Right cardiac atrium (tissue), 5 donors: ENCODE measurements at regions not wholly inside any gene's neighbourhood (a gene's known extent, or its start where the extent isn't known, plus 50 kb on each side); places are given as distances from the start of the nearest gene placed in this dataset.

ENCODE experiments used
- ATAC-seq, 2 donors: fragments of 200-7000 bp; cut with Tn5 transposase; one replicate each; pipeline versions ENCODE4 v1.8.0 to v1.9.1; 2020; ENCODE audit warnings: moderate library complexity in 2 of 2, mild to moderate bottlenecking in 1 of 2
- DNase-seq, 3 donors: peaks; one replicate each; pipeline ENCODE4 v3.0.0-alpha.2; 2020
- H3K27ac ChIP-seq: one replicate; pipeline ENCODE4 v1.5.1; 2013; ENCODE audit warnings: mild to moderate bottlenecking, low read length, control low read depth, moderate library complexity
- H3K27me3 ChIP-seq: one replicate; pipeline ENCODE4 v1.6.1; 2013; ENCODE audit not compliant: control insufficient read depth, insufficient read depth
- H3K4me1 ChIP-seq: one replicate; pipeline ENCODE4 v1.6.1; 2013; ENCODE audit warnings: low read length; ENCODE audit not compliant: control insufficient read depth, insufficient read depth
- H3K4me3 ChIP-seq: one replicate; pipeline ENCODE4 v1.5.1; 2013; ENCODE audit warnings: low read length, control low read depth
- H3K9me3 ChIP-seq: one replicate; pipeline ENCODE4 v1.6.1; 2013; ENCODE audit warnings: low read length; ENCODE audit not compliant: control insufficient read depth
- WGBS: extraction: QIAGEN DNeasy Blood & Tissue Kit; methylation state at CpG from one replicate; pipeline ENCODE4 v1.1.7; 2013; 5-methylcytosine and 5-hydroxymethylcytosine counted together
- intact Hi-C, 4 donors: fragments of 100-400 bp; cut with DNase I; formaldehyde crosslinking; loops; one replicate each; pipeline versions ENCODE4 v1.11.0 to v1.14.0; 2022 to 2023
- donor health status: healthy with polysubstance abuse.
- donor health status: DM: no; HTN: yes; CAD: no.
- donor health status: DM: no; HTN: no; CAD: no.
- donor health status: DM: no; HTN: yes; CAD: no; lungs with severe emphysema.
- donor health status: DM: yes; HTN: yes; CAD: no.

GRCh38 chr4:146073517-146073916 lies 102.0 kb upstream of the LSM6 start:
- DNase-seq (no peak), ATAC-seq (no peak)
- 66% methylated on average over 3 of the region's 3 CpGs for WGBS
- no peak overlapping the region for H3K4me3 ChIP-seq
- intact Hi-C loops, result no loop called here
- H3K27me3 ChIP-seq, result no peaks in the 10 kb centered on the region
- no peak overlapping the region for H3K27ac ChIP-seq
- no peaks in the 10 kb centered on the region for H3K4me1 ChIP-seq
- no peaks in the 10 kb centered on the region for H3K9me3 ChIP-seq

- no peak for DNase-seq
These were observed 103.1 kb upstream of the LSM6 start for GRCh38 chr4:146072376-146072775.

GRCh38 chr4:146071390-146071789 lies 104.1 kb upstream of the LSM6 start:
- no peaks in the 10 kb centered on the region for H3K27me3 ChIP-seq
- WGBS, result 72% methylated on average over 5 of the region's 5 CpGs
- ATAC-seq (no peak), DNase-seq (no peak)
- no peaks in the 10 kb centered on the region for H3K4me1 ChIP-seq
- intact Hi-C loops, result no loop called here
- no peaks in the 10 kb centered on the region for H3K9me3 ChIP-seq
- no peak overlapping the region for H3K27ac ChIP-seq
- no peak overlapping the region for H3K4me3 ChIP-seq

More at GRCh38 chr4:146072376-146072775, 103.1 kb upstream of the LSM6 start:
- Histone ChIP-seq H3K4me1 (no peaks in the 10 kb centered on the region), H3K4me3 (no peak overlapping the region), H3K27ac (no peak overlapping the region), H3K9me3 (no peaks in the 10 kb centered on the region), H3K27me3 (no peaks in the 10 kb centered on the region)
- 76% methylated on average over 1 of the region's 1 CpG for WGBS
- ATAC-seq, result no peak
- intact Hi-C loops, result no loop called here

GRCh38 chr4:146063143-146063542 lies 112.4 kb upstream of the LSM6 start:
- ATAC-seq, result no peak
- intact Hi-C loops, result no loop called here
- H3K27me3 ChIP-seq, result no peaks in the 10 kb centered on the region
- no peaks in the 10 kb centered on the region for H3K4me1 ChIP-seq
- H3K27ac ChIP-seq, result no peak overlapping the region
- DNase-seq, result no peak
- H3K9me3 ChIP-seq, result no peaks in the 10 kb centered on the region
- H3K4me3 ChIP-seq, result no peak overlapping the region

GRCh38 chr4:146062340-146062739 lies 113.2 kb upstream of the LSM6 start:
- Histone ChIP-seq H3K9me3 (no peaks in the 10 kb centered on the region), H3K4me3 (no peak overlapping the region), H3K4me1 (no peaks in the 10 kb centered on the region), H3K27me3 (no peaks in the 10 kb centered on the region), H3K27ac (no peak overlapping the region)
- 72% methylated on average over 2 of the region's 2 CpGs for WGBS
- intact Hi-C loops, result no loop called here
- ATAC-seq, result no peak
- no peak for DNase-seq

GRCh38 chr4:146061610-146062334 lies 113.7 kb upstream of the LSM6 start:
- DNase-seq (no peak), ATAC-seq (no peak)
- H3K27me3 ChIP-seq, result no peaks in the 10 kb centered on the region
- no peaks in the 10 kb centered on the region for H3K4me1 ChIP-seq
- WGBS, result 59% methylated on average over 4 of the region's 4 CpGs
- H3K27ac ChIP-seq, result no peak overlapping the region
- no peaks in the 10 kb centered on the region for H3K9me3 ChIP-seq
- intact Hi-C loops, result no loop called here
- no peak overlapping the region for H3K4me3 ChIP-seq

- no peak overlapping the region for H3K27ac ChIP-seq
- H3K9me3 ChIP-seq, result no peaks in the 10 kb centered on the region
- H3K4me3 ChIP-seq, result no peak overlapping the region
- no peaks in the 10 kb centered on the region for H3K27me3 ChIP-seq
- WGBS, result 67% methylated on average over 3 of the region's 3 CpGs
- no peak for DNase-seq
- H3K4me1 ChIP-seq, result no peaks in the 10 kb centered on the region
- intact Hi-C loops, result no loop called here
- no peak for ATAC-seq
These were observed 115.7 kb upstream of the LSM6 start for GRCh38 chr4:146059865-146060264.

- no peak overlapping the region for H3K27ac ChIP-seq
- no peak overlapping the region for H3K4me3 ChIP-seq
- intact Hi-C loops, result no loop called here
- WGBS, result 49% methylated on average over 1 of the region's 1 CpG
- H3K27me3 ChIP-seq, result no peaks in the 10 kb centered on the region
- H3K4me1 ChIP-seq, result no peaks in the 10 kb centered on the region
- DNase-seq (no peak), ATAC-seq (no peak)
- no peaks in the 10 kb centered on the region for H3K9me3 ChIP-seq
These were observed 116.4 kb upstream of the LSM6 start for GRCh38 chr4:146059151-146059550.

- Histone ChIP-seq H3K9me3 (no peaks in the 10 kb centered on the region), H3K4me1 (no peaks in the 10 kb centered on the region), H3K4me3 (no peak overlapping the region), H3K27me3 (no peaks in the 10 kb centered on the region), H3K27ac (no peak overlapping the region)
- ATAC-seq, result no peak
- no peak for DNase-seq
- WGBS, result 72% methylated on average over 1 of the region's 1 CpG
- intact Hi-C loops, result no loop called here
These were observed 117.0 kb upstream of the LSM6 start for GRCh38 chr4:146058531-146058930.

GRCh38 chr4:146054676-146055075 lies 116.1 kb upstream of the ZNF827 start:
- Histone ChIP-seq H3K4me1 (no peaks in the 10 kb centered on the region), H3K9me3 (no peaks in the 10 kb centered on the region), H3K27me3 (no peaks in the 10 kb centered on the region), H3K4me3 (no peak overlapping the region), H3K27ac (no peak overlapping the region)
- DNase-seq (no peak), ATAC-seq (no peak)
- intact Hi-C loops, result no loop called here

- no peaks in the 10 kb centered on the region for H3K27me3 ChIP-seq
- no peak for ATAC-seq
- H3K4me3 ChIP-seq, result no peak overlapping the region
- 91% methylated on average over 1 of the region's 1 CpG for WGBS
- intact Hi-C loops, result no loop called here
- no peaks in the 10 kb centered on the region for H3K9me3 ChIP-seq
- no peak for DNase-seq
- no peaks in the 10 kb centered on the region for H3K4me1 ChIP-seq
- no peak overlapping the region for H3K27ac ChIP-seq
These were observed 115.3 kb upstream of the ZNF827 start for GRCh38 chr4:146053891-146054290.
